ENCODE measurements at regions not wholly inside any gene's neighbourhood (a gene's known extent, or its start where the extent isn't known, plus 50 kb on each side); places are given as distances from the start of the nearest gene placed in this dataset.

DNA sequence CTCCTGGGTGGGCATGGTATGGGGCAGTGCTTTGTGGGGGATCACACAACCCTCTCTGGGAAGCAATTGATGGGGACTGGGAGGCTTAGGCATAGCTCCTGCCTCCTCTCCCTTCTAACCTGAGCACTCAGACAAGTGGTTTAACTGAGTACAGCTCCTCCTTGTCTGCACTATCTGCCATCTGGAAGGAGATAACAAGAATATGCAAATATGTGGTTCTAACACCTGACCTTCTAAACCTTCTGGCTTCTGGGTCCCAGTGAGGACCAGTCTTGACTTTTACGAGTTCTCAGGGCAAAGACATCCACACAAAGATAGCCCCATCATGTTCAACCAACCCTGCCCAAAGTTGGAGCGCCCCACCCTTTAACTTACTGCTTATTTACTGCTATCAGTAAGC is 381.0 kb upstream of the TSHZ3 start:
- H4K8ac ChIP-seq (ENCODE audit: low read depth in 2 of 2, low read length in 2 of 2) = no peak overlapping the region
- no peak overlapping the region for H3K23ac ChIP-seq (ENCODE audit: low read depth, low read length)
- no peaks in the 10 kb centered on the region for H3K79me1 ChIP-seq (ENCODE audit: low read depth in 1 of 2, low read length in 2 of 2)
- H4K20me1 ChIP-seq (ENCODE audit: insufficient read depth, low read length) = no peaks in the 10 kb centered on the region
- ATAC-seq (ENCODE audit: low read depth) = no peak
- in situ Hi-C loops (cut with MboI; ENCODE audit: low sequenced_read_pairs) (no loop called here), intact Hi-C loops (cut with micrococcal nuclease) (no loop called here), dilution Hi-C loops (cut with HindIII; ENCODE audit: low sequenced_read_pairs, unreplicated experiment) (no loop called here)
- WGBS, 2 experiments (ENCODE audit: extremely low coverage in 2 of 2, insufficient read length in 1 of 2) = no CpG with 5 or more reads among the region's 2 CpGs
- no peaks in the 10 kb centered on the region for H3K9me3 ChIP-seq (ENCODE audit: control insufficient read depth, insufficient read depth, low read length)
- TF ChIP-seq, protein P1, sequence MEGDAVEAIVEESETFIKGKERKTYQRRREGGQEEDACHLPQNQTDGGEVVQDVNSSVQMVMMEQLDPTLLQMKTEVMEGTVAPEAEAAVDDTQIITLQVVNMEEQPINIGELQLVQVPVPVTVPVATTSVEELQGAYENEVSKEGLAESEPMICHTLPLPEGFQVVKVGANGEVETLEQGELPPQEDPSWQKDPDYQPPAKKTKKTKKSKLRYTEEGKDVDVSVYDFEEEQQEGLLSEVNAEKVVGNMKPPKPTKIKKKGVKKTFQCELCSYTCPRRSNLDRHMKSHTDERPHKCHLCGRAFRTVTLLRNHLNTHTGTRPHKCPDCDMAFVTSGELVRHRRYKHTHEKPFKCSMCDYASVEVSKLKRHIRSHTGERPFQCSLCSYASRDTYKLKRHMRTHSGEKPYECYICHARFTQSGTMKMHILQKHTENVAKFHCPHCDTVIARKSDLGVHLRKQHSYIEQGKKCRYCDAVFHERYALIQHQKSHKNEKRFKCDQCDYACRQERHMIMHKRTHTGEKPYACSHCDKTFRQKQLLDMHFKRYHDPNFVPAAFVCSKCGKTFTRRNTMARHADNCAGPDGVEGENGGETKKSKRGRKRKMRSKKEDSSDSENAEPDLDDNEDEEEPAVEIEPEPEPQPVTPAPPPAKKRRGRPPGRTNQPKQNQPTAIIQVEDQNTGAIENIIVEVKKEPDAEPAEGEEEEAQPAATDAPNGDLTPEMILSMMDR (conservative IDR thresholded peaks at IDR 0.05; ENCODE audit: low read depth, low read length) = no peak
- TF ChIP-seq RFX5 (IDR thresholded peaks at IDR 0.05; ENCODE audit: low read depth, low read length) (no peak), RAD21 (IDR thresholded peaks at IDR 0.05; ENCODE audit: low read length) (no peak), RCOR1 (IDR thresholded peaks at IDR 0.05; ENCODE audit: insufficient replicate concordance, low read length) (no peak), MAZ (IDR thresholded peaks at IDR 0.05; ENCODE audit: borderline replicate concordance, low read depth, low read length) (no peak), NFE2L2 (IDR thresholded peaks at IDR 0.05; ENCODE audit: low read depth, low read length) (no peak), BHLHE40 (IDR thresholded peaks at IDR 0.05; ENCODE audit: low read depth, low read length) (no peak), CEBPB (IDR thresholded peaks at IDR 0.05; ENCODE audit: low read depth, low read length) (no peak)
- no TSS peak for BruUV-seq (replicated peaks)
- no peaks in the 10 kb centered on the region for H3K9me1 ChIP-seq (ENCODE audit: insufficient read depth, low read length)
- no peak overlapping the region for H3K4me3 ChIP-seq (ENCODE audit: insufficient read depth, low read depth, low read length)
- no peak overlapping the region for H3K56ac ChIP-seq (ENCODE audit: extremely low read depth, insufficient read depth, low read length)
- H3K36me3 ChIP-seq (ENCODE audit: control insufficient read depth, insufficient read depth, low read length) = no peaks in the 10 kb centered on the region
- H3K4me2 ChIP-seq (ENCODE audit: low read depth, low read length) = no peak overlapping the region
- POLR2A ChIA-PET (ENCODE audit: unreplicated experiment) = no interaction called here
- H2AFZ ChIP-seq (replicated peaks; ENCODE audit: low read length, poor library complexity) = no peak overlapping the region
- no peak overlapping the region for H4K5ac ChIP-seq (ENCODE audit: low read depth, low read length)
- no peak for DNase-seq
- no peak overlapping the region for H3K9ac ChIP-seq (ENCODE audit: low read depth, low read length)
- no peak overlapping the region for H3K14ac ChIP-seq (replicated peaks; ENCODE audit: low read depth, low read length)
- H3K4ac ChIP-seq (ENCODE audit: low read depth, low read length) = no peak overlapping the region
- H3K4me1 ChIP-seq (ENCODE audit: control insufficient read depth, insufficient read depth, low read length) = no peaks in the 10 kb centered on the region
- no peak overlapping the region for H2BK5ac ChIP-seq (ENCODE audit: low read depth, low read length, poor library complexity, severe bottlenecking)
- H2AK5ac ChIP-seq (ENCODE audit: low read depth, low read length) = no peak overlapping the region
- H2AK9ac ChIP-seq (replicated peaks; ENCODE audit: low read depth, low read length, poor library complexity) = no peak overlapping the region
- H2BK20ac ChIP-seq (ENCODE audit: low read depth, low read length) = no peak overlapping the region
- no peak overlapping the region for H3K18ac ChIP-seq (ENCODE audit: low read depth, low read length)
- H3K27me3 ChIP-seq (ENCODE audit: control insufficient read depth, insufficient read depth, low read length) = no peaks in the 10 kb centered on the region; the same call in 1 of the 2 replicates
- CTCF ChIA-PET = no interaction called here
- H3K27ac ChIP-seq (ENCODE audit: insufficient read depth, low read length) = no peak overlapping the region
- no peak overlapping the region for H4K91ac ChIP-seq (ENCODE audit: insufficient read depth, low read depth, low read length)
- H2BK120ac ChIP-seq (ENCODE audit: low read depth, low read length) = no peak overlapping the region
- H2BK15ac ChIP-seq (ENCODE audit: low read depth, low read length) = no peak overlapping the region

Measured in IMR-90 (cell line).